ENCODE measurements at regions not wholly inside any gene's neighbourhood (a gene's known extent, or its start where the extent isn't known, plus 50 kb on each side); places are given as distances from the start of the nearest gene placed in this dataset.

DNA sequence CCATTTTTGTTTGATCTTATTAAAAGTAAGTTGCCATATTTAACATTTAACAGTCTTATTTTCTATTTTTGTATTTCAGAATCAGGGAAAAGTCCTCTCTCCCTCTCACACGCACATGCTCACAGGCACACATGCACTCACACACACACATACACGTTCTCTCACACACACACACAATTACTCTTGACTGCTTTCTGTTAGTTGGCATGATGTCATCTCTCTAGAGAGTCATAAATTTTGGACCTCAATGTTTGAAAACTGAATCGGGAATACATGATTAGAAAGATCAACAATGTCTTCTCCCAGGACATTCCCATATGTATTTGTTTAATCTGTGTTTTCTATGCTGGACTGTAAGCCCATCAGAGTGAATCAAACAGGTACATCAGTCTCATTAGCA is 165.7 kb upstream of the AHR start:
- no TSS peak for BruUV-seq (replicated peaks)
- ATAC-seq (no peak), DNase-seq (ENCODE audit: low read depth, low spot score) (no peak), FAIRE-seq (no peak)
- ChIA-PET SMC1A (ENCODE audit: uncharacterized antibody, unreplicated experiment) (interaction anchor here (1.3 to 2.0 kb wide), 4 partner anchors 14 to 70 kb away, joined by 3 to 6 read pairs (median 4); no protein-coding TSS in a partner anchor), RAD21 (ENCODE audit: unreplicated experiment) (no interaction called here), POLR2A (no interaction called here), CTCF (no interaction called here)
- no peak overlapping the region for H3K9ac ChIP-seq (ENCODE audit: control insufficient read depth, insufficient read depth, low read length)
- H3K4me3 ChIP-seq, result no peak overlapping the region
- no peak overlapping the region for H3K27ac ChIP-seq (ENCODE audit: control insufficient read depth, insufficient read depth)
- H3K9me3 ChIP-seq (replicated peaks; ENCODE audit: control insufficient read depth, insufficient read depth, low read length), result no peaks in the 10 kb centered on the region
- in situ Hi-C loops (cut with MboI), result no loop called here
- H3K79me2 ChIP-seq (ENCODE audit: control insufficient read depth, insufficient read depth, low read length), result no peaks in the 10 kb centered on the region
- no peak overlapping the region for H3K4me2 ChIP-seq (ENCODE audit: control insufficient read depth, insufficient read depth)
- intact Hi-C loops (cut with micrococcal nuclease; ENCODE audit: unreplicated experiment), result no loop called here
- H2AFZ ChIP-seq (ENCODE audit: control insufficient read depth, low read depth, low read length), result no peak overlapping the region
- no peaks in the 10 kb centered on the region for H3K27me3 ChIP-seq (replicated peaks in 1 of 2; ENCODE audit: control insufficient read depth in 2 of 2, insufficient read depth in 2 of 2, low read length in 1 of 2)
- H4K20me1 ChIP-seq (ENCODE audit: control insufficient read depth, insufficient read depth), result no peaks in the 10 kb centered on the region
- no peaks in the 10 kb centered on the region for H3K36me3 ChIP-seq (ENCODE audit: control insufficient read depth in 2 of 2, insufficient read depth in 2 of 2, low read length in 1 of 2)
- peaks cover 17% of the 10 kb centered on the region for H3K4me1 ChIP-seq (ENCODE audit: control insufficient read depth, insufficient read depth, low read length)
- TF ChIP-seq SMC3 (IDR thresholded peaks at IDR 0.05; ENCODE audit: borderline replicate concordance, low read length) (no peak), PML (IDR thresholded peaks at IDR 0.05; ENCODE audit: low read length) (no peak), MTA2 (IDR thresholded peaks at IDR 0.05; ENCODE audit: low read depth) (0 out of 2 replicates have a peak, but pooled peaks have one; percentile 31), ESRRA (IDR thresholded peaks at IDR 0.05; ENCODE audit: low read length) (no peak), CTCF (IDR thresholded peaks at IDR 0.05 in 2 of 3, conservative IDR thresholded peaks at IDR 0.05 in 1 of 3; ENCODE audit: control insufficient read depth in 2 of 3, extremely low read depth in 1 of 3, insufficient read depth in 1 of 3, low read depth in 3 of 3, low read length in 3 of 3) (no peak), NFXL1 (IDR thresholded peaks at IDR 0.05; ENCODE audit: borderline replicate concordance) (no peak), EED (IDR thresholded peaks at IDR 0.05; ENCODE audit: low read depth) (no peak), CBX5 (IDR thresholded peaks at IDR 0.05; ENCODE audit: low read depth) (no peak), CREB1 (IDR thresholded peaks at IDR 0.05; ENCODE audit: low read depth) (no peak), LARP7 (IDR thresholded peaks at IDR 0.05) (no peak), FOS (IDR thresholded peaks at IDR 0.05; ENCODE audit: borderline replicate concordance, extremely low read depth, insufficient read length) (no peak), ZZZ3 (IDR thresholded peaks at IDR 0.05; ENCODE audit: control insufficient read depth, insufficient read length, low read depth) (no peak), RBBP5 (conservative IDR thresholded peaks at IDR 0.05) (no peak), STAT1 (conservative IDR thresholded peaks at IDR 0.05) (no peak), ATF7 (IDR thresholded peaks at IDR 0.05; ENCODE audit: low read depth) (peak; percentile 90), MEF2B (IDR thresholded peaks at IDR 0.05; ENCODE audit: partially characterized antibody, poor library complexity, severe bottlenecking) (peak; percentile 38)
- TF ChIP-seq, protein P1, sequence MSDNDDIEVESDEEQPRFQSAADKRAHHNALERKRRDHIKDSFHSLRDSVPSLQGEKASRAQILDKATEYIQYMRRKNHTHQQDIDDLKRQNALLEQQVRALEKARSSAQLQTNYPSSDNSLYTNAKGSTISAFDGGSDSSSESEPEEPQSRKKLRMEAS (IDR thresholded peaks at IDR 0.05; ENCODE audit: low read depth, low read length), result no peak
- 82% methylated on average over 3 of the region's 3 CpGs for WGBS (ENCODE audit: insufficient coverage, insufficient replicate concordance, low lambda C conversion rate, missing lambda C conversion rate)
